ENCODE measurements at regions not wholly inside any gene's neighbourhood (a gene's known extent, or its start where the extent isn't known, plus 50 kb on each side); places are given as distances from the start of the nearest gene placed in this dataset.
"Not testable (repeated sequence)": the region's sequence is repeated elsewhere in the genome, so short reads cannot be mapped to it uniquely, and the experiment has no call there.

DNA sequence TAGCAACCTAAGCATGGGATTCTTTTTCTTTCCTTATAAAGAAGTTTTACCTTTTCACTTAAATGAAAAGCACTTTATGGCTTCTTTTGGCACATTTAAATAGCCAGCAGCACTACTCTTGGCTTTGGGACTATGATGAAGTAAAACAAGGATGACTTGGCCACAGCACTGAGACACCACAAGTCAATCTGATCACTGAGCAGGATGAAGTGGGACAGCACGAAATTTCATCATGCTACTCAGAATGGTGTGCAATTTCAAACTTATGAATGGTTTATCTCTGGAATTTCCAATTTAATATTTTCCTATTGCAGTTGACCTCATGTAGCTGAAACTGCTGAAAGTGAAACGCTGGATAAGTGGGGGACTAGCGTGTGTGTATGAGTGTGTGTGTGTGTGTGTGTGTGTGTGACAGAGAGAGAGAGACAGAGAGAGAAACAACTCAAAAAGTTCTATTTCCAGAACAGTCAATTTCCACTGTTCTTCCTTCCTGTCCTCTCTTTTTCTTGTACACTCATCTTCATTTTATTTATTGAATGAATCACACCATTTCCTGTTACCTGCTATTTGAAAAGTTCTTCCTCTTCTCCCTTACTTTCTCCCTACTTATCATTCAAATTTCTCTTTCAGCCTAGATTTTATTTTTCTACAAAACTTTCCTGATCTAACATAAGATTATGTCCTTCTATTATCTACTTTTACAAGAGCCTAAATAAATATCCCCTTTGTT lies 414.2 kb upstream of the MIR17HG start:
- Mint-ChIP-seq H3K4me3 (no peak overlapping the region), H3K27me3 (no peaks in the 10 kb centered on the region), H3K4me1 (no peaks in the 10 kb centered on the region), H3K36me3 (no peaks in the 10 kb centered on the region), H3K27ac (no peak overlapping the region), H3K9me3 (peaks cover 10% of the 10 kb centered on the region)

DNA sequence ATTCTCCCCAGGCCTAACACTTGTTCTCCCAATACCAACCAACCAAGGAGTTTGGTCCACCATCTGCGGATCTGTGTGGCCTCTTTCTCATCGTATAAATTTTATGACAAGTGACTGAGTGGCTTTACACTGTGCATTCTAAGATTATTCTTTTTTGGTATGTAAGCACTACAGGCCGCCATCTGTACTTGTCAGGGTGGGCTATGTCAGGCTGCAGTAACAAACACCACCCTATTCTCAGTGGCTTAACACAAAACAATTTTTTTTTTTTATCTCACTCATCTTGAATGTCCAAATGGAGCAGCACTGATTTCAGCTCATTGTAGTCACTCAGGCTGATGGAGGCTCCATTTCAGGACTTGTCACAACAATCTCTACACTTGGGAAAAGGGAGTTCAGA lies 412.7 kb upstream of the MIR17HG start:
- no peaks in the 10 kb centered on the region for H3K4me1 Mint-ChIP-seq
- peaks cover 6% of the 10 kb centered on the region for H3K9me3 Mint-ChIP-seq
- H3K4me3 Mint-ChIP-seq = no peak overlapping the region
- H3K27ac Mint-ChIP-seq = no peak overlapping the region
- H3K36me3 Mint-ChIP-seq = no peaks in the 10 kb centered on the region
- H3K27me3 Mint-ChIP-seq = no peaks in the 10 kb centered on the region

DNA sequence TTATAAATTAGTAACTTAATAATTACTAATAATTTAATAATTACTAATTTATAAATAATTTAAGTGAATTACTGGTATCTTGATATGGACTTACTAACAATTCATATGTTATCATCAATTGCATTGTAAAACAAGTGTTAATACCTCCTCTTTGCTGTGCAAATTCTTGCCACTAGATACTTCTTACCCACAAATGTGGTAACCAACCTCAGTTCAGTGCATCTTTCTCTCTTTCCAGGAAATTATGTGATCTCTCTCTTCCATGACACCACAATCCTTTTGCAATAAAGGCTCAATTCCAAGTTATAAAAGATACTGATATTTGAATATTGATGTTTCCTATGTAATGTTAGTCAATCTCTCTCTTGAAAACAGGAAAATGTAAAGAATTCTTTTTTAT lies 408.6 kb upstream of the MIR17HG start:
- no peaks in the 10 kb centered on the region for H3K27me3 Mint-ChIP-seq
- no peak overlapping the region for H3K4me3 Mint-ChIP-seq
- no peaks in the 10 kb centered on the region for H3K36me3 Mint-ChIP-seq
- no peak overlapping the region for H3K27ac Mint-ChIP-seq
- H3K4me1 Mint-ChIP-seq = no peaks in the 10 kb centered on the region
- peaks cover 11% of the 10 kb centered on the region for H3K9me3 Mint-ChIP-seq

DNA sequence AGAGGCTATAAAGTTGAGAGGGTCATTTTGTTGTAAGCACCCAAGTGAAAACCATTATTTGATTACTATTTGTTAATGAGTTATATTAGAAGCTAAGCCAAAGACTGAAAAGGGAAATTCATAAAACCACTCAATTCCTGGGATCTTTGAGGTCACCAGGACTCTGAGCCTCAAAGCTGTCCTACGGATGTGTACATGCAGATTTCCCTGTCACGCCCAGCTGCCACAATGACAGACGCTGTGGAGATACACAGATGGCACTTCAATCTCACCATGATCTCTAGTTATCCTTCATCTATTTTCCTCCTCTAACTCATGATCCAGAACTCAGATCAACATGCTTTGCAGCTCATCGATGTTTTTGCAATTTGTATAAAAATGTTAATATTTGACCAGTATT lies 403.5 kb upstream of the MIR17HG start:
- Mint-ChIP-seq H3K4me3 (no peak overlapping the region), H3K27ac (no peak overlapping the region), H3K27me3 (no peaks in the 10 kb centered on the region), H3K4me1 (no peaks in the 10 kb centered on the region), H3K9me3 (peaks cover 17% of the 10 kb centered on the region), H3K36me3 (no peaks in the 10 kb centered on the region)

DNA sequence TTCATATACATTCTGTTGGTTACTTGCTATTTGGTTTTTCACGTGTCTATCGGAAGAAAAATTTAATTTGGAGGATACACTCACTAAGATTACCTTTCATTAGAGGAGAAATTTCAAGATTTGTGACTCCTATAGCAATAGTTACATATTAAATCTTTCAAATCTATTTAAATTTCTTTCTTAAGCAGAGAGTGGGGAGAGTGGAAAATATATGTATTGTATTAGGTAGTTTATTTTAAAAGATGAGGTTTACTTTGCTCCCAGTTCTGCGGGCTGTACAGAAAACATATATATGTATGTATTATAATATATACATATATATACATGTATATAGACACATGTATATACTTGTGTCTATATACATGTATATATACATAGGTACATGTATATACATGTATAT lies 402.3 kb upstream of the MIR17HG start:
- not testable (repeated sequence) for H3K27me3 Mint-ChIP-seq, H3K4me3 Mint-ChIP-seq, H3K36me3 Mint-ChIP-seq, H3K27ac Mint-ChIP-seq, H3K4me1 Mint-ChIP-seq
- H3K9me3 Mint-ChIP-seq = peaks cover 21% of the 10 kb centered on the region

DNA sequence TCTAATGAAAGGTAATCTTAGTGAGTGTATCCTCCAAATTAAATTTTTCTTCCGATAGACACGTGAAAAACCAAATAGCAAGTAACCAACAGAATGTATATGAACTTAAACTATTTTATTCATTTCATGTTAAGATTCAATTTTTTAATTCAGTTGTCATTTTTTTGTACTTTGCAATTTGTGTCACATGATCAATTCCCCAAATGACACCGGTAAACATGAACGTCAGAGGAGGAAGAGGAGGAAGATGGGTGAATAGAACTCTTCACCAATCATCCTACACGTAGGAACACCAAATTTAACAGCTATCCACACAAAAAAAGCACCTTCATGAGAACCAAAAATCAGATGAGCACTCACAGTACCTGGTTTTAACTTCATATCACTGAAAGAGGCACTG lies 401.4 kb upstream of the MIR17HG start:
- not testable (repeated sequence) for H3K27ac Mint-ChIP-seq, H3K4me3 Mint-ChIP-seq, H3K36me3 Mint-ChIP-seq, H3K27me3 Mint-ChIP-seq, H3K4me1 Mint-ChIP-seq
- H3K9me3 Mint-ChIP-seq = peaks cover 15% of the 10 kb centered on the region

DNA sequence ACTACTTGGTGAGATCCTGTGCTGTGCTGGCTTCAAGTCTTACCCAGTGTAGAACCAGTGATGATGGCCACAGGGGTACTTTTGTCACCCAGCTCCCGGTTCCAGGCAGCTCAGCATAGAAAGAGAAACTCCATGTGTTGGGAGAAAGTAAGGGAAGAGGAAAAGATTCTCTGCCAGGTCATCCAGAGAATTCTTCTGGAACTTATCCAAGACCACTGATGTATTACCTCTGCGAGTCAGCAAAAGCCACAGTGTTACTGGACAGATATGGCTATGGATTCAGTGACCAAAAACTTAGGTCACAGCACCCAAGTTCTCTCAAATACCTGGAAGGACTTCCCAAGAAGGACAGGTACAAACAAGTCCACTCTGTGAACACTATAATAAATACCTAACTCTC lies 399.5 kb upstream of the MIR17HG start:
- no peaks in the 10 kb centered on the region for H3K27me3 Mint-ChIP-seq
- peaks cover 11% of the 10 kb centered on the region for H3K9me3 Mint-ChIP-seq
- no peak overlapping the region for H3K4me3 Mint-ChIP-seq
- H3K36me3 Mint-ChIP-seq = no peaks in the 10 kb centered on the region
- H3K4me1 Mint-ChIP-seq = no peaks in the 10 kb centered on the region
- H3K27ac Mint-ChIP-seq = no peak overlapping the region

DNA sequence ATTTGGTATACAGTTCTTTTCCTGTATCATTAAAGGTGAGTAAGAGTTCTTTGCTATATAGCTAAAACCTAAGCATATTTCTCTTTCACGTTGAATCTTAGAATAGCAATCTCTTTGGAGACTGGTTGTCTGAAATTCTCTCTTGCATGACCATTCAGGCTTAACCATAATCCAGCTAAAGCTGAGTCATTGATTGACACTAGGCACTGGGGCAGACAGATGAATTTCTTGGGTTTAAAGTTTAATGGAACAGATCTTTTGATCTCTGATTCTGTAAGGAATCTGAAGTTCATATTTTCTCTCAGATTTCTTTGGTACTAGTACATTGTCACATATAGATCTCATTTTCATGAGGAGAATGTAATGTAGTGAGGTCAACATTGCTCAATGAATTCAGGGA lies 397.3 kb upstream of the MIR17HG start:
- Mint-ChIP-seq H3K27me3 (no peaks in the 10 kb centered on the region), H3K4me3 (no peak overlapping the region), H3K9me3 (peaks cover 11% of the 10 kb centered on the region), H3K27ac (no peak overlapping the region), H3K36me3 (no peaks in the 10 kb centered on the region), H3K4me1 (no peaks in the 10 kb centered on the region)

DNA sequence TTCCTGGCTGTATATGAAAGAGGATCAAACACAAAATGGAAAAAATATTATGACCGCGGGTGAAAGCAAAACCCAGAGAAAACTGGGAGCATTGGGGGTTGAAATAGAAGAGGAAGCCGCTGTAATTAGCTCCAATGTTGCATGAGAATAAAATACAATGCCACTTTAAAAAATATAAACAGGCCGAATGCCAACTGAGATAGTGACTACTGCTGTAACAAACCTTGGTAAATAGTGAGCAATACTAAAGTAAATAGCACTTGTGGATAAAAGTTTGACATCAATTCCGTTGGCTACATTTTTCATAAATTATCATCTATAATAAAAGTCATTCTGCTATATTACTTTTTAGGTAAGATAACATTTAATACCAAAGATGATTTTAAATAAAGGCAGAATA lies 395.8 kb upstream of the MIR17HG start:
- no peaks in the 10 kb centered on the region for H3K27me3 Mint-ChIP-seq
- no peak overlapping the region for H3K4me3 Mint-ChIP-seq
- H3K9me3 Mint-ChIP-seq = peaks cover 11% of the 10 kb centered on the region
- no peaks in the 10 kb centered on the region for H3K4me1 Mint-ChIP-seq
- H3K36me3 Mint-ChIP-seq = no peaks in the 10 kb centered on the region
- H3K27ac Mint-ChIP-seq = no peak overlapping the region

DNA sequence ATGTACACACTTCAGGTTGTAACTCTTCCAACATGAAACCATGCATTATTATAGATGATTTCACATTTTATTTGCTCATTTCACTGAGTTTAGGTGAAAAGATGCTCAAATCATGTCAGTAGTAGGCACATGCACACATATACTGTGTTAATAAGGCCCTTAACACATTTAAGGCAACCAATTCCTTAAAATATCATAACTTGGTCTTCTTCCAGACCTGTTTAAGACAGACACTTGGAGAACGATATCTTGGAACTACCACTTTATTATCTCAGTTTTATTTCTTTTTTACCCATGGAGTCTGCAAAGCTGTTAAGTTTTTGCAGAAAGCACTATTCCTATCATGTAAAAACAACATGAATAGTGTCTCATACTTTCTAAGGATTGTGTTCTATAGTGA lies 395.2 kb upstream of the MIR17HG start:
- H3K4me3 Mint-ChIP-seq = no peak overlapping the region
- H3K27ac Mint-ChIP-seq = no peak overlapping the region
- H3K27me3 Mint-ChIP-seq = no peaks in the 10 kb centered on the region
- peaks cover 11% of the 10 kb centered on the region for H3K9me3 Mint-ChIP-seq
- H3K36me3 Mint-ChIP-seq = no peaks in the 10 kb centered on the region
- no peaks in the 10 kb centered on the region for H3K4me1 Mint-ChIP-seq

DNA sequence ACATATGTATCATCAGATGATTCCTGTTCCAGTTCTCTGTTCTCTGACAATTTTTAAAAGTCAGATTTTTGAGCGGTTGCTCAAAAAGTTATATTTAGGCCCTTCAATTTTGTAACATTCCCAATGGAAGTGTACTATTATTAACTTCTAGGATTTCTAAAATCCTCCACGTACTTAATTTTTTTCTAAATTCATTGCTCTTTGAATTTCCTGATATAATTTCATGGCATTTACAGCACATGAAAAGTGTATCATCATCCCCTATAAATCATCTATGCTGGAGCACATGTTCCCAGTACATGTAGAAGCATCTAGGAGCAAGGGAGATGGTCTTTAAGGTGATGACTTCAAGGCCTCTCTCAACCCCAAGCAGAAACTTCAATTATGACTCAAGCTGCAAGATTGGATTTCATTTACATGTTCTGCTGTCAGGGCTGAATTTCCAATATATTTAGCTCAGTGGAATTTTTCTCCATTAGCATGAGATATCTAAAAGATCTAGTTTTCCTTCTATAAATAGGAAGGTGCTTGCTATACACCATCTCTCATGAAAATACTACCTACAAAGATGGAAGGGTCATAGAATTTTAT lies 392.8 kb upstream of the MIR17HG start:
- Mint-ChIP-seq H3K9me3 (no peaks in the 10 kb centered on the region), H3K4me3 (no peak overlapping the region), H3K27ac (no peak overlapping the region), H3K36me3 (no peaks in the 10 kb centered on the region), H3K27me3 (no peaks in the 10 kb centered on the region), H3K4me1 (no peaks in the 10 kb centered on the region)

DNA sequence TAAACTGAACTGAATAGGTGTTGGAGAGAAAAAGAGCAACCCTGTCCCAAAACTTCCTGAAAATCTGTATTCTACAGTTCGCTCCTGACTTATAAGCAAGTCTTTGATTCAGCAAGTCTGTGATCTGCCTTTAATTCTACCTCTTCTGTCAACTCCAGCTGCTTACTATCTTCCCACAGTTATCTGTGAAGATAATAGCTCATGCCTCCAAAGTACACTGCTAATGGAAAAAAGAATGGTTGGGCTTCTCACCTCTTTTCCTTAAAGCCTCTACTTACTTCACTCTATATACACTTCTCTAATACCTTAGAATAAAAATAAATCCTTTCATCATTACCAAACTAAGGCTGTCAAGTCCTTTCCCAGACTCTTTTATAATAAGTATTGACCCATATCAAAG lies 391.5 kb upstream of the MIR17HG start:
- no peaks in the 10 kb centered on the region for H3K36me3 Mint-ChIP-seq
- H3K27me3 Mint-ChIP-seq = no peaks in the 10 kb centered on the region
- no peaks in the 10 kb centered on the region for H3K9me3 Mint-ChIP-seq
- no peaks in the 10 kb centered on the region for H3K4me1 Mint-ChIP-seq
- no peak overlapping the region for H3K27ac Mint-ChIP-seq
- no peak overlapping the region for H3K4me3 Mint-ChIP-seq

DNA sequence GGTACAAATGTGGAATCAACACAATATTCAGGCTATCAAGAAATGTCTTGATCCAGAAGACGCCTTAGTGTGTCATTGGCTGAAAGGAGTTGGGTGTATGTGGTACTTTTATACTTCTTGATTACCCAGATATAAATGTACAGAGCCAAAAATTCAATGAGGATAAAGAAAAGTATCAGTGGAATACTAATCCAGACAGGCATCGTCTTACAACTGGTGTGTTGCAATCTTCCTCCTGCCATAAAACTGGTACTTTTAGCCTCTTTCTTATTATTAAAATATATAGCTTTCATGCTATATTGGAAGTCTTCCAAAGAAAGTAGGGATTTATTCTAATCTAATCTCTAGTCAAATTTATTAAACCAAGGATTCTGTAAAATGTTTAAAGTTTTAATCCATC lies 388.6 kb upstream of the MIR17HG start:
- Mint-ChIP-seq H3K4me1 (no peaks in the 10 kb centered on the region), H3K36me3 (no peaks in the 10 kb centered on the region), H3K9me3 (peaks cover 6% of the 10 kb centered on the region), H3K27ac (no peak overlapping the region), H3K4me3 (no peak overlapping the region), H3K27me3 (no peaks in the 10 kb centered on the region)

DNA sequence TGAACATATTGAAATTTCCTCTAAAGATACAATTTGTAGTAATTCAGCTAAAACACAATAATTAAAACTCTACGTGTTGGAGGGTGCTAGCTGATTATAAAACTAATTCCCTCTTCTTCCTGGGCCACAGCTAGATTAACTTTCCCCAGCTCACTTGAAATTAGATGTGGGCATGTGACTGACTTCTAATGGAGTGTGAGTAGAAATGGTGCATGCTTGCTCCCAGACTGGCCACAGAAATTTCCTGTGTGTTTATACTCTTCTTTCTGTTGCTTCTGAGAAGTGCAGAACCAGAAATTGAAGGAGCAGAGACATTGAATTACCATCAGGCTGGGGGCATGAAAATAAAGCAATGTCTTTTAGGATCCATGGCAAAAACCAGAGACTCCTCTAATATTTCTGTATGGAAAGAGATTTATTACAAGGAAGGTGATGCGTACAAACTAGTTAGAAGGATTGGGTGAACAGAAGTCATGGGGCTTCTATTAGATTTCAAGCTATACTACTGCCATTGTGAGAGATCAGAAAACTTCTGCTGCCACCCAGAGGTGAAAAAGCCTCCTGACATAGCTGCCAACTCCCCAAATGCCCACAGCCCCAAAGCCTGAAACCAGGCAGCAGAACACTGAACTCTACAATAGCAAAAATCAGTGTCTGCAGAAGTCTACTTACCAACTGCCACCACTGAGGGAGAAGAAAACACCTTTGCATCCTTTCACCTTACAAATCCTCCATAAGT lies 379.2 kb upstream of the MIR17HG start:
- Mint-ChIP-seq H3K27me3 (no peaks in the 10 kb centered on the region), H3K36me3 (no peaks in the 10 kb centered on the region), H3K27ac (no peak overlapping the region), H3K9me3 (peaks cover 6% of the 10 kb centered on the region), H3K4me1 (no peaks in the 10 kb centered on the region), H3K4me3 (no peak overlapping the region)

DNA sequence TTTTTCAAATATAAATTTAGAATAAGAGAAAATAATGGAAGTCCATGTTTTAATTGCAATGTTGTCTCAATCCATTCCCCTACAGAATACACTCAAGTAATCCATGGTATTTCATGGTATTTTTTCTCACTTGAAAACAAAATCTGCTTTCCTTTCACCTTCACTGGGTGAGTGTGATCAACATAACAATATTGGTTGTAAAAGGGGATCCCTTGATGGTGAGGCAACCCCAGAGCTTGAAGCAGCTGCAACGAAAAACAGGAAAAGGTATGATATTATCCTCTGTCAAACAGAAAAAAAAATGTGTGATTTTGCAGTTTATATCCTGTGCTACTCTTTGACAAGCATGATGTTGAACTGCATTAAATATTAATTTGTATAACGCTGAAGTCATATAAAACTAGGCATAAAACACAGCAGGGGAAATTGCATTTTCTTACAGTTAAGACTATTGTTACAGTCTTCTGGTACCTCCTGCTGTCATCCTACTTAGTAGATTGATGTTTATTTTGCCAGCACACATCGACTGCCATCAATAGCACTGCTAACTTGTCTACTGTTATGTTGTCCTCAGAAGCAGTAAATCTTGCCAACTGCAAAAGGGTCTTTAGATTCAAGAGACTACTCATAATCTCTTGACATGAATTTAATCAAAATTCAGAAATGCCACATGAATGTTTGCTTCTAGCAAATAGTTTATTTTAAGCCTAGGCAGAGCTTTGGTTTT lies 373.1 kb upstream of the MIR17HG start:
- no peaks in the 10 kb centered on the region for H3K9me3 Mint-ChIP-seq
- no peaks in the 10 kb centered on the region for H3K4me1 Mint-ChIP-seq
- H3K36me3 Mint-ChIP-seq = no peaks in the 10 kb centered on the region
- H3K27me3 Mint-ChIP-seq = no peaks in the 10 kb centered on the region
- no peak overlapping the region for H3K27ac Mint-ChIP-seq
- H3K4me3 Mint-ChIP-seq = no peak overlapping the region

DNA sequence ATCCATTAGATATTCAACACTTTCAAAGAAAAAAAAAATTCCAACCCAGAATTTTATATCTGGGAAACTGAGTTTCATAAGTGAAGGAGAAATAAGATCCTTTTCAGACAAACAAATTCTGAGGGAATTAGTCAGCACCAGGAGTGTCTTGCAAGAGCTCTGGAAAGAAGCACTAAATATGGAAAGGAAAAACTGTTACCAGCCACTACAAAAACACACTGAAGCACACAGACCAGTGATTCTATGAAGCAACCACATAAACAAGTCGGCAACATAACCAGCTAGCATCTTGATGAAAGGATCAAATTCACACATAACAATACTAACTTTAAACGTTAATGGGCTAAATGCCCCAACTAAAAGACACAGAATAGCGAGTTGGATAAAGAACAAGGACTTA lies 368.4 kb upstream of the MIR17HG start:
- Mint-ChIP-seq H3K27me3 (no peaks in the 10 kb centered on the region), H3K36me3 (no peaks in the 10 kb centered on the region), H3K4me1 (no peaks in the 10 kb centered on the region), H3K9me3 (peaks cover 5% of the 10 kb centered on the region), H3K27ac (no peak overlapping the region), H3K4me3 (no peak overlapping the region)

All from activated naive CD4-positive, alpha-beta T cell treated with anti-CD3 and anti-CD28 coated beads, Interleukin-2, amount 50 U/mL, for 24 hours (primary cell).